ENCODE measurements at regions not wholly inside any gene's neighbourhood (a gene's known extent, or its start where the extent isn't known, plus 50 kb on each side); places are given as distances from the start of the nearest gene placed in this dataset.

- no peak for TF ChIP-seq MAX (IDR thresholded peaks at IDR 0.05)
These were observed 349.5 kb upstream of the MIR17HG start (continued) for GRCh38 chr13:90997951-90998350.

GRCh38 chr13:90999401-90999800 is 348.1 kb upstream of the MIR17HG start:
- H3K27ac ChIP-seq (ENCODE audit: low read depth, low read length), result no peak overlapping the region
- H3K9ac ChIP-seq (ENCODE audit: low read length), result no peak overlapping the region
- intact Hi-C loops (cut with micrococcal nuclease), result no loop called here
- TF ChIP-seq RAD21 (IDR thresholded peaks at IDR 0.05; ENCODE audit: low read depth) (no peak), TCF7L2 (IDR thresholded peaks at IDR 0.05; ENCODE audit: borderline replicate concordance, extremely low read depth, insufficient read depth, insufficient read length) (no peak), FOSL1 (IDR thresholded peaks at IDR 0.05; ENCODE audit: low read depth) (no peak), CBX3 (IDR thresholded peaks at IDR 0.05; ENCODE audit: low read depth) (no peak), ZNF274 (IDR thresholded peaks at IDR 0.05; ENCODE audit: low read depth, low read length) (no peak), EGR1 (IDR thresholded peaks at IDR 0.05; ENCODE audit: low read depth) (no peak), CEBPB (IDR thresholded peaks at IDR 0.05; ENCODE audit: low read depth) (no peak), ELF1 (IDR thresholded peaks at IDR 0.05; ENCODE audit: borderline replicate concordance, low read depth) (no peak), CTCF (IDR thresholded peaks at IDR 0.05 in 2 of 3, conservative IDR thresholded peaks at IDR 0.05 in 1 of 3; ENCODE audit: borderline replicate concordance in 1 of 3, insufficient read depth in 1 of 3, low read depth in 2 of 3, low read length in 2 of 3) (no peak), REST (IDR thresholded peaks at IDR 0.05; ENCODE audit: low read depth) (no peak), EZH2phosphoT487 (IDR thresholded peaks at IDR 0.05; ENCODE audit: borderline replicate concordance) (no peak), POLR2A (IDR thresholded peaks at IDR 0.05; ENCODE audit: borderline replicate concordance, extremely low read depth, insufficient read depth, insufficient read length) (no peak), ZFX (IDR thresholded peaks at IDR 0.05) (no peak)
- ChIA-PET RAD21 (ENCODE audit: low non-redundant PET in 1 of 2, low total read pairs in 2 of 2, uncharacterized antibody in 2 of 2, unreplicated experiment in 2 of 2) (no interaction called here), POLR2A (no interaction called here), CTCF (no interaction called here)
- H3K79me2 ChIP-seq (ENCODE audit: insufficient read depth, low read length), result no peaks in the 10 kb centered on the region
- H3K9me2 ChIP-seq (ENCODE audit: insufficient read depth), result no peaks in the 10 kb centered on the region
- no peaks in the 10 kb centered on the region for H3K27me3 ChIP-seq (ENCODE audit: insufficient read depth, low read length)
- H3K4me3 ChIP-seq (replicated peaks in 1 of 2; ENCODE audit: low read depth in 1 of 2, low read length in 2 of 2), result no peak overlapping the region
- DNase-seq (ENCODE audit: low read depth, low spot score) (no peak), ATAC-seq (no peak)
- H2AFZ ChIP-seq (ENCODE audit: low read depth, low read length, poor library complexity, severe bottlenecking), result no peak overlapping the region
- no peaks in the 10 kb centered on the region for H3K9me3 ChIP-seq (ENCODE audit: control insufficient read depth in 1 of 2, insufficient read depth in 1 of 2, low read depth in 1 of 2, low read length in 2 of 2)
- no peaks in the 10 kb centered on the region for H3K4me1 ChIP-seq (ENCODE audit: control insufficient read depth in 1 of 2, insufficient read depth in 2 of 2, low read length in 2 of 2)
- no TSS peak for BruUV-seq (replicated peaks)
- H4K20me1 ChIP-seq (ENCODE audit: insufficient read depth), result no peaks in the 10 kb centered on the region
- H3K4me2 ChIP-seq (ENCODE audit: low read length), result no peak overlapping the region
- no peaks in the 10 kb centered on the region for H3K36me3 ChIP-seq (ENCODE audit: control insufficient read depth in 1 of 2, insufficient read depth in 2 of 2, low read length in 2 of 2)

Measured in HCT116 (cell line).